ENCODE measurements at regions not wholly inside any gene's neighbourhood (a gene's known extent, or its start where the extent isn't known, plus 50 kb on each side); places are given as distances from the start of the nearest gene placed in this dataset.

DNA sequence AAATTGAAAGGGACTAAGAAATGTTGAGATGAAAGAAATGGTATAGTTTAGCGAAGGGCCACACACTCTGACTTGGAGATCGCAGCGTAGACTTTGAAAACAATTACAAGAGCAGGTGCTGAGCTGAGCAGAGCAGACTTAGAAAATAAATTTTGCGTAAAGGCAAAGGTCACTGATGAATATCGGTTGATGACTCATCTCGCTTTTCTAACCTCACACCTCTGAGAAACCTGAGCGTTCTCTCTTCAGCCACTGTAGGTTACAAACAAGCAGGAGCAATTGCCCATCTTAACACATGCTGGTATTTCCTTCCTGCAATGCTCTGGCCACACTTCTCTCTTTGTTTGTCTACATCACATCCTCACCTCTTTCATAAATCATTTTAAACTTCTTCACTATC, 190.6 kb upstream of the C9orf72 start:
- TF ChIP-seq, protein P1, sequence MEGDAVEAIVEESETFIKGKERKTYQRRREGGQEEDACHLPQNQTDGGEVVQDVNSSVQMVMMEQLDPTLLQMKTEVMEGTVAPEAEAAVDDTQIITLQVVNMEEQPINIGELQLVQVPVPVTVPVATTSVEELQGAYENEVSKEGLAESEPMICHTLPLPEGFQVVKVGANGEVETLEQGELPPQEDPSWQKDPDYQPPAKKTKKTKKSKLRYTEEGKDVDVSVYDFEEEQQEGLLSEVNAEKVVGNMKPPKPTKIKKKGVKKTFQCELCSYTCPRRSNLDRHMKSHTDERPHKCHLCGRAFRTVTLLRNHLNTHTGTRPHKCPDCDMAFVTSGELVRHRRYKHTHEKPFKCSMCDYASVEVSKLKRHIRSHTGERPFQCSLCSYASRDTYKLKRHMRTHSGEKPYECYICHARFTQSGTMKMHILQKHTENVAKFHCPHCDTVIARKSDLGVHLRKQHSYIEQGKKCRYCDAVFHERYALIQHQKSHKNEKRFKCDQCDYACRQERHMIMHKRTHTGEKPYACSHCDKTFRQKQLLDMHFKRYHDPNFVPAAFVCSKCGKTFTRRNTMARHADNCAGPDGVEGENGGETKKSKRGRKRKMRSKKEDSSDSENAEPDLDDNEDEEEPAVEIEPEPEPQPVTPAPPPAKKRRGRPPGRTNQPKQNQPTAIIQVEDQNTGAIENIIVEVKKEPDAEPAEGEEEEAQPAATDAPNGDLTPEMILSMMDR (IDR thresholded peaks at IDR 0.05; ENCODE audit: low read length), result no peak
- no peak for TF ChIP-seq EZH2 (IDR thresholded peaks at IDR 0.05; ENCODE audit: borderline replicate concordance, low read length)
